HS-5 (cell line): ENCODE measurements at regions not wholly inside any gene's neighbourhood (a gene's known extent, or its start where the extent isn't known, plus 50 kb on each side); places are given as distances from the start of the nearest gene placed in this dataset.

ENCODE experiments used
- DNase-seq: peaks from one replicate; pipeline ENCODE4 v3.0.0-alpha.2; 2012; ENCODE audit warnings: low read depth

- DNase-seq = no peak
These were observed 52.5 kb upstream of the CCDC150 start for GRCh38 chr2:196587056-196587455.

GRCh38 chr2:196587739-196588138 is 51.8 kb upstream of the CCDC150 start:
- no peak for DNase-seq

GRCh38 chr2:196589419-196589818 is 50.1 kb upstream of the CCDC150 start:
- no peak for DNase-seq
